ENCODE measurements at regions not wholly inside any gene's neighbourhood (a gene's known extent, or its start where the extent isn't known, plus 50 kb on each side); places are given as distances from the start of the nearest gene placed in this dataset.

GRCh38 chr5:81834021-81834660 lies 83.2 kb upstream of the SSBP2 start:
- no peak for TF ChIP-seq ZNF556 (CRISPR knock-in tag; IDR thresholded peaks at IDR 0.05; ENCODE audit: borderline replicate concordance)
- no peak for TF ChIP-seq ZNF646 (CRISPR knock-in tag; IDR thresholded peaks at IDR 0.05)
- no peak for TF ChIP-seq ZNF709 (CRISPR knock-in tag; IDR thresholded peaks at IDR 0.05)
- TF ChIP-seq CREB1 (IDR thresholded peaks at IDR 0.05): no peak
- no peak for TF ChIP-seq CREB1 (CRISPR knock-in tag; IDR thresholded peaks at IDR 0.05)
- no peak for TF ChIP-seq CHD4 (IDR thresholded peaks at IDR 0.05; ENCODE audit: borderline replicate concordance, low read length)
- no peak for TF ChIP-seq CREB3 (CRISPR knock-in tag; IDR thresholded peaks at IDR 0.05)
- no peak for TF ChIP-seq CREBL2 (CRISPR knock-in tag; IDR thresholded peaks at IDR 0.05; ENCODE audit: borderline replicate concordance)
- TF ChIP-seq ZNF766 (CRISPR knock-in tag; IDR thresholded peaks at IDR 0.05; ENCODE audit: borderline replicate concordance): no peak
- no peak for TF ChIP-seq CSRNP2 (CRISPR knock-in tag; conservative IDR thresholded peaks at IDR 0.05; ENCODE audit: low read depth)
- Histone ChIP-seq H3K4me3 (replicated peaks in 1 of 3; ENCODE audit: insufficient read depth in 1 of 3, low read depth in 2 of 3, low read length in 3 of 3) (no peak overlapping the region), H3K9ac (ENCODE audit: insufficient read depth, low read depth, low read length) (no peak overlapping the region), H4K20me1 (ENCODE audit: insufficient read depth, low read length) (no peaks in the 10 kb centered on the region), H3K36me3 (replicated peaks in 1 of 2; ENCODE audit: control insufficient read depth in 1 of 2, insufficient read depth in 2 of 2, low read length in 2 of 2) (no peaks in the 10 kb centered on the region), H2AFZ (ENCODE audit: low read length) (no peak overlapping the region), H3K27me3 (ENCODE audit: control insufficient read depth in 1 of 2, insufficient read depth in 2 of 2, low read length in 2 of 2) (peaks cover 0 to 3% of the 10 kb centered on the region in 2 experiments; a peak in 2 of 5 replicates), H3K4me1 (ENCODE audit: insufficient read depth, low read length) (no peaks in the 10 kb centered on the region), H3K4me2 (ENCODE audit: low read depth, low read length) (no peak overlapping the region), H3K9me3 (ENCODE audit: low read length) (no peaks in the 10 kb centered on the region), H3K79me2 (ENCODE audit: insufficient read depth, low read length) (no peaks in the 10 kb centered on the region), H3K27ac (ENCODE audit: extremely low read length, insufficient read depth, low read length) (no peak overlapping the region)
- no peak for ATAC-seq
- BruUV-seq (replicated peaks): no TSS peak
- no peak for DNase-seq (ENCODE audit: low spot score)
- intact Hi-C loops (cut with micrococcal nuclease; ENCODE audit: unreplicated experiment) (loop anchor here (2.0 to 10.0 kb wide), 2 partner anchors 321 to 409 kb away; no protein-coding TSS in a partner anchor), in situ Hi-C loops (cut with HindIII; ENCODE audit: extremely low pct_ligation_motif_present, low pct_unique_long_range_greater_than_20kb) (loop anchor here (25.0 kb wide), 1 partner anchor 322 kb away; no protein-coding TSS in a partner anchor)
- FAIRE-seq: no peak
- ChIA-PET CTCF (ENCODE audit: low intra/inter-chr PET ratio, low total read pairs) (no interaction called here), POLR2A (no interaction called here)
- 59% methylated on average over 11 of the region's 11 CpGs for WGBS (ENCODE audit: low lambda C conversion rate)

Measured in HepG2 (cell line).